ENCODE measurements at regions not wholly inside any gene's neighbourhood (a gene's known extent, or its start where the extent isn't known, plus 50 kb on each side); places are given as distances from the start of the nearest gene placed in this dataset.

- H3K36me3 ChIP-seq, result no peaks in the 10 kb centered on the region
- ATAC-seq (no peak), DNase-seq (no peak)
- 75 to 81% methylated on average over 2 of the region's 2 CpGs for WGBS, 2 donors
- intact Hi-C loops (cut with DNase I), result no loop called here
- H3K9me3 ChIP-seq, result peaks cover 0 to 5% (median 0%) of the 10 kb centered on the region in 11 donors
- no peak overlapping the region for H3K27ac ChIP-seq
- no peaks in the 10 kb centered on the region for H3K27me3 ChIP-seq
- no peak for TF ChIP-seq CTCF (IDR thresholded peaks at IDR 0.05)
- no peak overlapping the region for H3K4me3 ChIP-seq
- no peaks in the 10 kb centered on the region for H3K4me1 ChIP-seq
Observed at GRCh38 chr2:156930423-156930822, 327.1 kb upstream of the GALNT5 start.

GRCh38 chr2:156933645-156934225 is 323.8 kb upstream of the GALNT5 start:
- ATAC-seq (no peak), DNase-seq (no peak)
- no peak for TF ChIP-seq CTCF (IDR thresholded peaks at IDR 0.05)
- intact Hi-C loops (cut with DNase I), result no loop called here
- Histone ChIP-seq H3K9me3 (no peaks in the 10 kb centered on the region), H3K36me3 (no peaks in the 10 kb centered on the region), H3K4me3 (no peak overlapping the region), H3K27ac (no peak overlapping the region), H3K4me1 (no peaks in the 10 kb centered on the region), H3K27me3 (no peaks in the 10 kb centered on the region)
- WGBS, 2 donors, result 25 to 43% methylated on average over 3 of the region's 3 CpGs

- Histone ChIP-seq H3K36me3 (no peaks in the 10 kb centered on the region), H3K9me3 (no peaks in the 10 kb centered on the region), H3K4me1 (no peaks in the 10 kb centered on the region), H3K27ac (no peak overlapping the region), H3K27me3 (no peaks in the 10 kb centered on the region), H3K4me3 (no peak overlapping the region)
- 78 to 82% methylated on average over 5 of the region's 5 CpGs for WGBS, 2 donors
- no peak for TF ChIP-seq CTCF (IDR thresholded peaks at IDR 0.05)
- intact Hi-C loops (cut with DNase I), result no loop called here
- no peak for DNase-seq
- ATAC-seq, result no peak
Observed at GRCh38 chr2:156935616-156936015, 321.9 kb upstream of the GALNT5 start.

GRCh38 chr2:156937430-156937829 is 320.1 kb upstream of the GALNT5 start:
- TF ChIP-seq CTCF (IDR thresholded peaks at IDR 0.05), result no peak
- intact Hi-C loops (cut with DNase I), result no loop called here
- H3K9me3 ChIP-seq, result no peaks in the 10 kb centered on the region
- DNase-seq, result no peak
- H3K27me3 ChIP-seq, result no peaks in the 10 kb centered on the region
- no peak overlapping the region for H3K4me3 ChIP-seq
- H3K36me3 ChIP-seq, result no peaks in the 10 kb centered on the region
- no peak overlapping the region for H3K27ac ChIP-seq
- no peaks in the 10 kb centered on the region for H3K4me1 ChIP-seq
- ATAC-seq, result no peak
- WGBS, 2 donors, result 61 to 91% methylated on average over 1 of the region's 1 CpG
